EH (cell line): ENCODE measurements at regions not wholly inside any gene's neighbourhood (a gene's known extent, or its start where the extent isn't known, plus 50 kb on each side); places are given as distances from the start of the nearest gene placed in this dataset.

Experiments used
- DNase-seq: peaks from one replicate; pipeline ENCODE4 v3.0.0-alpha.2; 2015; ENCODE audit warnings: low read depth

GRCh38 chr11:111444040-111444439, 65.0 kb upstream of the POU2AF1 start:
- DNase-seq, result no peak

- no peak for DNase-seq
Observed at GRCh38 chr11:111443640-111444039, 64.6 kb upstream of the POU2AF1 start.

- DNase-seq, result no peak
Observed at GRCh38 chr11:111443032-111443431, 64.0 kb upstream of the POU2AF1 start.

DNA sequence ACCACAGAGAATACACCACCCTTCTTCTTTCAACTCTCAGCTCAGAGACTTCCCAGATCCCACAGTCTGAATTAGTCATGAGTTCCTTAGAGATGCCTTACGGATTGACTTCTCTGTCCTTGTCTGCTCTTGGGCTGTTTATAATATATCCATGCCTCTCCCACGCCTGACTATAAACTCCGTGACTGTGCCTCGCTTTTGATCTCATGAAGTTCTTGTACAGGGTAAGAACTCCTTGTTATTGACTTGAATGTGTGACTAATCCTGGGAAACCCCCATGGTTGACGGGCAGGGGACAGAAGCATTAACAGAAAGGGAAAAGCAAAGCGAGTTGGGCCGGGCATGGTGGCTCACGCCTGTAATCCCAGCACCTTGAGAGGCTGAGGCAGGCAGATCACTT, 62.4 kb upstream of the POU2AF1 start:
- DNase-seq, result peak; percentile 95

GRCh38 chr11:111440416-111441205, 61.5 kb upstream of the POU2AF1 start:
- peak; percentile 9 for DNase-seq

- no peak for DNase-seq
Observed at GRCh38 chr11:111439901-111440300, 60.8 kb upstream of the POU2AF1 start.

DNA sequence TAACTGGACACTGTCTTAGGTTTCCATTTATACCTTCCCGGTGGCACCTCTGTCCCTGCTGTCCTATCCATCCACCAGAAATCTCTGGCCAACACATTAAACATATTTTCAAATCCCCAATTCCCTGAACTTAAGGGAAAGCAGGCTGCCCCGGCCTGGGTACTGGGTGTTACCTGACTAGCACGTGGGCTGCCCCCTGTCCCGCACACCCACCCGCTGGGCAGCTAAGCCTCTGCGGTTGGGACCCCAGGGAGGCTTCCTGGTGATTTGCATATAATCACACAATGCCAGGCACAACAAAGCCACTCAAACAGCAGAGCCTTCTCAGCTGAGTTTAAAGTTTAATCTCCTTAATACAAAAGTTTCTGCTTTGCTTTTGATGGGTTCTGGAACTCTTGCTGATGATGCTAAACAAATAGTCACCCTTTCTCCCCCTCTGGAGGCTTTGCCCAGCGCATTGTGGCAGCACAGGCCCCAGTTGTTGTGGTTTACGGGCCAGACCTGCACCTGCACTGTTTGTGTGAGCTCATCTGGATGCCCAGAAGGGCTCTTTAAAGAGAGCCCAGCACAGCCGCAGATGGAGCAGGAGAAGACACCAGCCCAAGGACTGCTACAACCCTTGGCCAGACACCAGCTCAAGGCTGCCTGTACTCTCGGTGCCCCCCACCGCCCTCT, 59.9 kb upstream of the POU2AF1 start:
- DNase-seq, result no peak

- no peak for DNase-seq
Observed at GRCh38 chr11:111438168-111438567, 59.1 kb upstream of the POU2AF1 start.

GRCh38 chr11:111435046-111435698, 56.1 kb upstream of the POU2AF1 start:
- peak; percentile 8 for DNase-seq

DNA sequence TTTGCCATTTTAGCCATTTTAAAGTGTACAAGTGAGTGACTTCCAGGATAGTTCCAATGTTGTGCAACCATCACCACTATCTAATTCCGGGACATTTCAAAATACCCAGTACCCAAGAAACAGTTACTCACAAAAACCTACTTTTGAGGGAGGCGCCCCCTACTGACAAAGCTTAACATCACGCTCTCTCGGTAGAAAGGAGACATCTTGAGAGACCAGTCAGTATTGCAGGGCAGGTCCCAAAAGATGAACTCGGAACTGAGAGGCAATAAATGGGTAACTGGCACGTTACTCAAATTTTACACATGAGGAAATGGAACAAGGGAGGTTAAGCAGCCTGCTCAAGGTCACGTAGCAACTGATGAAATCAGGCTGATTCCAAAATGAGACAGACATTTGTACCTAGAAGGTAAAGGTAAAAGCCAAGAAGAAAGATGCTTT, 50.0 kb upstream of the POU2AF1 start:
- DNase-seq, result peak; percentile 60
